ENCODE measurements at regions not wholly inside any gene's neighbourhood (a gene's known extent, or its start where the extent isn't known, plus 50 kb on each side); places are given as distances from the start of the nearest gene placed in this dataset.
A peak's percentile ranks its signal among the peaks of the same experiment; 100 is the strongest.
"Not testable (repeated sequence)": the region's sequence is repeated elsewhere in the genome, so short reads cannot be mapped to it uniquely, and the experiment has no call there.

DNA sequence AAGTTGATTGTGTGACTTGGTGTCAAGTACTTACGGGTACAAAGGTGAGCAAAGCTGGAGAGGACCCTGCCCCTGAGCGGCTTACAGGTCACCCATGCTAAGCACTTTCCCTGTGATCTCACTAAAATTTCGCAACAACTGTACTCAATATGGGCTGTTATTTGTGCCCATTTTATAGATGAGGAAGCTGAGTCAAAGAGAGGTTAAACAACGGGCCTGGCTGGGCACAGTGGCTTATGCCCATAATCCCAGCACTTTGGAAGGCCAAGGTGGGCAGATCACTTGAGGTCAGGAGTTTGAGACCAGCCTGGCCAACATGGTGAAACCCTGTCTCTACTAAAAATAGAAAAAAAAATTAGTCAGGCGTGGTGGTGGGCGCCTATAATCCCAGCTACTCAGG is 67.5 kb upstream of the ARL8B start:
- CTCF ChIA-PET: interaction anchor here (1.1 to 6.0 kb wide), 9 partner anchors 13 to 728 kb away, joined by 3 to 35 read pairs (median 7); partner anchors contain the start of gene BHLHE40
- H3K27me3 Mint-ChIP-seq; H3K27ac Mint-ChIP-seq; H3K9me3 Mint-ChIP-seq; DNase-seq; H3K4me3 Mint-ChIP-seq; H3K36me3 Mint-ChIP-seq (ENCODE audit: low read depth); POLR2A ChIA-PET: not testable (repeated sequence)
- H3K4me1 Mint-ChIP-seq: peaks cover 42% of the 10 kb centered on the region

DNA sequence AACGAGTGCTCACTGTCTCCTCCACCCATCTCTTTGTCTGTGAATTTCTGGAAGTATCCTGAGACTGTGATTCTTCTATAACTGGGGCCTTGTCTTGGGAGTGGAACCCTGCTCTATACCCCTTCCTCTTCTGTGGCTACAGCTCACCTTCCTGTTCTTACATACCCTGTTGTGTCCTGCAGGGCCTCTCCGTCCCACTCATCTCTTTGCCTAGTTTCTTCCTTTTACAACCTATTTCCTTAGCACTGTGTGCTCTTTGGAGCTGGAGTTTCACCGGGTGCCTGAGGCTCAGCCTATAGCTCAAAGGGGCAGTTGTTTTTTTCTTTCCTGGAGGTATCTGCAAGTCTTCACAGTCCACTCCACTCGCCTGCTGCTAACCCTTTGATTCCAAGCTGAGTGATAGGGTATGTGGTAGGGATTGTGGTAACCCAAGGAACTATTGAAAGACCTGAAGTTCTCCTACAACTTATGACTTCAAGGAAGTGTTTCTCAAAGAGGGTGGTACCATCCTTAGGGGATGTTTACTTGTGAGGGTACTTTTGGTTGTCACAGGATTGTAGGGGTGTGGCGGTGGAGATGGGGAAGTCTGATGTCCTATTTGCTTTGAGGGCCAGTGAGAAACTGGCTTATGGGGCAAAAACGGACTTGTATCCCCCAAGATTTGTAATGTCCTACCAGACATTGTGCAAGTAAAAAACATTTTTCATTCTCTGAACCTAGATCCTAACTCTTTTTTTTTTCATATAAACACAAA is 66.6 kb upstream of the ARL8B start:
- POLR2A ChIA-PET: interaction anchor here (0.6 kb wide), 1 partner anchor 11 kb away, joined by 3 read pairs; no protein-coding TSS in a partner anchor
- H3K4me1 Mint-ChIP-seq: peaks cover 42% of the 10 kb centered on the region

DNA sequence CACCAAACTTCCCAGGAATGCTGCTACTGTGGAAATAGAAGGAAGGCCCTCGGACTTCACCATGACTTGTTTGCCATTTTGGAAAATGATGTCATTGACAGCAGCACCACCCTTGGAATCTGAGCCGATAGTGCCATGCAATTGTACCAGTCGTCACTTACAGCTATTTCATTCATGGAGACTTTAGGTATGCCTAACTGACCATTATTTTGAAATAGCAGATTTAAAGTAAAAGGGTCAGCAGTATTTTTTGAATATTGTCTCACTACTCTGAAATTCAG is 66.0 kb upstream of the ARL8B start:
- POLR2A ChIA-PET: no interaction called here
- Mint-ChIP-seq H3K9me3 (no peaks in the 10 kb centered on the region), H3K27ac (no peak overlapping the region), H3K4me1 (peaks cover 41% of the 10 kb centered on the region), H3K27me3 (peaks cover 2% of the 10 kb centered on the region), H3K4me3 (no peak overlapping the region), H3K36me3 (ENCODE audit: low read depth) (no peaks in the 10 kb centered on the region)
- DNase-seq: no peak
- CTCF ChIA-PET: interaction anchor here (0.7 to 6.0 kb wide), 5 partner anchors 39 to 345 kb away, joined by 3 to 35 read pairs (median 7); partner anchors contain the start of gene BHLHE40

More for the DNA sequence above, 66.6 kb upstream of the ARL8B start:
- H3K36me3 Mint-ChIP-seq (ENCODE audit: low read depth): no peaks in the 10 kb centered on the region
- no peak for DNase-seq
- CTCF ChIA-PET: interaction anchor here (0.5 to 6.0 kb wide), 10 partner anchors 14 to 345 kb away, joined by 3 to 35 read pairs (median 6); partner anchors contain the start of gene BHLHE40
- no peaks in the 10 kb centered on the region for H3K9me3 Mint-ChIP-seq
- peaks cover 2% of the 10 kb centered on the region for H3K27me3 Mint-ChIP-seq
- H3K4me3 Mint-ChIP-seq: no peak overlapping the region
- H3K27ac Mint-ChIP-seq: peak overlapping the region; percentile 71

DNA sequence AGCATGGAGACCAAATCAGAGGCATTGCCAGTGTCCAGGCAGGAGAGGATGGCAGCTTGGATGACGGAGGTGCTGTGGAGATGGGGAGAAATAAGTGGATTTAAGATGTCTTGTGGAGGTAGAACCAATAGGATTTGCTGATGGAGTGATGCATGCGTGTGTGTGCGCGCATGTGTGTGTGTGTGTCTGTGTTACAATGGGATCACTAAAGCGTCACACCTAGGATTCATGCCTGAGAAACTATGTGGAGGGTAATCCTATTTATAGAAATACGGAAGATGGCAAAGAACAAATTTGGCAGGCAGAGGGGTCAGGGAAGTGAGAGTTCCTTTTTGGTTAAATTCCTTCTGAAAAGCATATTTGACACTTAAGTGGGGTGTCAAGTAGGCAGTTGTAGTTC is 64.8 kb upstream of the ARL8B start:
- no peak overlapping the region for H3K4me3 Mint-ChIP-seq
- H3K4me1 Mint-ChIP-seq: peaks cover 32% of the 10 kb centered on the region
- no peak overlapping the region for H3K27ac Mint-ChIP-seq
- ChIA-PET CTCF (interaction anchor here (0.6 to 2.7 kb wide), 26 partner anchors 8 to 360 kb away, joined by 3 to 25 read pairs (median 3); partner anchors contain the start of gene BHLHE40), POLR2A (interaction anchor here (0.5 to 1.4 kb wide), 2 partner anchors 77 to 336 kb away, joined by 3 read pairs; no protein-coding TSS in a partner anchor)
- H3K27me3 Mint-ChIP-seq: peaks cover 7% of the 10 kb centered on the region
- H3K9me3 Mint-ChIP-seq: no peaks in the 10 kb centered on the region
- no peak for DNase-seq
- no peaks in the 10 kb centered on the region for H3K36me3 Mint-ChIP-seq (ENCODE audit: low read depth)

DNA sequence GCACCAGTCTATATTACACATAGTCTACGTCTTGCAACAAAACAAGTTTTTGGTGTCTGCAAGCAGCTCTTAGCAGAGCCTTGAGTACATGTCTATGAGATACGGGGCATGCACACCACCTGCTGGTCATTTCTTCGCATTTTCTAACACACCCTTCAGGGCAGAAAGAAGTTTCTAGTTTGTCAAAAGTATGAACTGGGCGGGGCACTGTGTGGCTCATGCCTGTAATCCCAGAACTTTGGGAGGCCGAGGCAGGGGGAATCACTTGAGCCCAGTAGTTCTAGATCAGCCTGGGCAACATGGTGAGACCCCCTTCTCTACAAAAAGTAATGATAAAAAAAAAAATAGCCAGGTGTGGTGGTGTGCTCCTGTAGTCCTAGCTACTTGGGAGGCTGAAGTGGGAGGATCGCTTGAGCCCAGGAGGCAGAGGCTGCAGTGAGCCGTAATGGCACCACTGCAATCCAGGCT is 64.2 kb upstream of the ARL8B start:
- no peak overlapping the region for H3K27ac Mint-ChIP-seq
- H3K36me3 Mint-ChIP-seq (ENCODE audit: low read depth): no peaks in the 10 kb centered on the region
- ChIA-PET CTCF (interaction anchor here (0.6 to 2.7 kb wide), 28 partner anchors 14 to 360 kb away, joined by 3 to 25 read pairs (median 3); partner anchors contain the start of gene BHLHE40), POLR2A (interaction anchor here (0.5 to 1.4 kb wide), 2 partner anchors 78 to 337 kb away, joined by 3 read pairs; no protein-coding TSS in a partner anchor)
- peaks cover 7% of the 10 kb centered on the region for H3K27me3 Mint-ChIP-seq
- peaks cover 26% of the 10 kb centered on the region for H3K4me1 Mint-ChIP-seq
- H3K4me3 Mint-ChIP-seq: no peak overlapping the region
- DNase-seq: peak; percentile 84
- no peaks in the 10 kb centered on the region for H3K9me3 Mint-ChIP-seq

DNA sequence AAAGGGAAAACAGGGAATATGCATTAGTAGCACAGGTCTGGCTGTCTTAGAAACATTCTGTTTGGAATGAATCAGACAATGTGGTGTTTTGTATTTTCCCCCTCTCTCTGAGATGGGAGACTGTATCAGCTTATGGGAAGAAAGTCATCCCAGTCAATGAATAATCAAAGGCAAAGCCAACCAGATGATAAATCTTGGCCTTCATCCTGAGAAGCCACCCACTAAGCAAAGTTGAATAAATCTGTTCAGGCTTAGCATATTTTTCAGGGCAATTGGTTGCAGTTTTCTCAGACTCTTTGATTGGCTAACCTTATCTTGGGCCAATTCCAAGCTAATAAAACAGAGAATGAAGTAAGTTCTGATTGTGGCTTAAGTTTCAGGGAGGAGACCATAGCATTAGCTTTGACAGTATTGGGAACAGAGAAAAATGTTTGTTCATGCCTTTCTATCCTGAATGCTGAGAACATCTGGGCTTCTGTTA is 63.6 kb upstream of the ARL8B start:
- no peak for DNase-seq
- Mint-ChIP-seq H3K4me1 (peaks cover 24% of the 10 kb centered on the region), H3K4me3 (no peak overlapping the region), H3K27me3 (peaks cover 7% of the 10 kb centered on the region), H3K36me3 (ENCODE audit: low read depth) (no peaks in the 10 kb centered on the region), H3K9me3 (no peaks in the 10 kb centered on the region), H3K27ac (no peak overlapping the region)
- ChIA-PET POLR2A (no interaction called here), CTCF (interaction anchor here (0.7 to 2.7 kb wide), 17 partner anchors 12 to 534 kb away, joined by 3 to 19 read pairs (median 6); partner anchors contain the start of gene BHLHE40)

DNA sequence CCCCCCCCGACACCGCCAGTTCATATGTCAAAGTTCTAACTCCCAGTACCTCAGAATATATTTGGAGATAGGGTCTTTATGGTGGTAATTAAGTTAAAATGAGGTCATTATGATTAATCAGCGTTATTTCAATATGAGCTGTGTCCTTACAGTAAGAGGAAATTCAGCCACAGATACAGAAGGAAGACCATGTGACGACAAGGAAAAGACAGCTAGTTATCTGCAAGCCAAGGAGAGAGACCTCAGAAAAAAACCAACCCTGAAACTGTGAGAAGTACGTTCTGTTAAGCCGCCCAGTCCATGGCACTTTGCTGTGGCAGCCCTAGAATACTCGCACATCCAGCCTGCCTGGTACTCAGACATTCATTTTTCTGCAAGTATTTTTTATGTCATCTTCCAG is 62.3 kb upstream of the ARL8B start:
- CTCF ChIA-PET: interaction anchor here (0.6 to 2.7 kb wide), 7 partner anchors 8 to 712 kb away, joined by 3 to 19 read pairs (median 4); no protein-coding TSS in a partner anchor
- Mint-ChIP-seq H3K9me3 (no peaks in the 10 kb centered on the region), H3K4me3 (no peak overlapping the region), H3K27ac (no peak overlapping the region), H3K36me3 (ENCODE audit: low read depth) (no peaks in the 10 kb centered on the region), H3K4me1 (peaks cover 20% of the 10 kb centered on the region), H3K27me3 (peaks cover 7% of the 10 kb centered on the region)
- no peak for DNase-seq
- POLR2A ChIA-PET: no interaction called here

DNA sequence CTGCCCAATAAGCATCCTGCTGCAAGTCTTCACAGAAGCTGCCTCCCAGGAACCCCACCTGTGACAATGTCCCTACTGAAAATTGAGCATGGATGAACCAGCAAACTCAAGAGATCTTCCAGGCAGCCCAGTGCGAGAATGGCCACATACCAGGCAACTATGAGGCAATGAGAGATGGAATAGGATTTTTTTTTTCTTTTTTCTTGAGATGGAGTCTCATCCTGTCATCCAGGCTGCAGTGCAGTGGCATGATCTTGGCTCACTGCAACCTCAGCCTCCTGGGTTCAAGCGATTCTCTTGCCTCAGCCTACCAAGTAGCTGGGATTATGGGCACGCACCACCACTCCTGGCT is 60.9 kb upstream of the ARL8B start:
- Mint-ChIP-seq H3K4me1 (peaks cover 10% of the 10 kb centered on the region), H3K36me3 (ENCODE audit: low read depth) (no peaks in the 10 kb centered on the region), H3K4me3 (no peak overlapping the region), H3K27me3 (peaks cover 7% of the 10 kb centered on the region), H3K27ac (no peak overlapping the region), H3K9me3 (no peaks in the 10 kb centered on the region)
- POLR2A ChIA-PET: no interaction called here
- CTCF ChIA-PET: interaction anchor here (1.1 to 2.4 kb wide), 5 partner anchors 10 to 350 kb away, joined by 3 to 7 read pairs (median 4); no protein-coding TSS in a partner anchor
- no peak for DNase-seq

DNA sequence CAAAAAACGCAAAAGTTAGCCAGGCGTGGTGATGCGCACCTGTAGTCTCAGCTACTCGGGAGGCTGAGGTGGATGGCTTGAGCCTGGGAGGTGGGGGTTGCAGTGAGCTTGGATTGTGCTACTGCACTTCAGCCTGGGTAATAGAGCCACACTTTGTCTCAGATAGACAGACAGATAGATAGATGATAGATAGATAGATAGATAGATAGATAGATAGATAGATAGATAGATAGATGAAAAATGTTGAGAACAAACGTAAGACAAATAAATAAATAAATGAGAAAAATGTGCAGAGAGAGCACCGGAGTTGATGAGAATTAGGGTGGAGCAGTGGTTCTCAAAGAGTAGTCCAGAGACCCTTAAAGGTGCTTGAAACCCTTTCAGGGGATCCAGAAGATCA is 58.4 kb upstream of the ARL8B start:
- H3K9me3 Mint-ChIP-seq: no peaks in the 10 kb centered on the region
- no peak for DNase-seq
- CTCF ChIA-PET: interaction anchor here (0.8 to 2.1 kb wide), 2 partner anchors 352 to 388 kb away, joined by 3 to 10 read pairs; no protein-coding TSS in a partner anchor
- no peaks in the 10 kb centered on the region for H3K4me1 Mint-ChIP-seq
- POLR2A ChIA-PET: no interaction called here
- no peak overlapping the region for H3K27ac Mint-ChIP-seq
- H3K27me3 Mint-ChIP-seq: peaks cover 7% of the 10 kb centered on the region
- H3K36me3 Mint-ChIP-seq (ENCODE audit: low read depth): no peaks in the 10 kb centered on the region
- H3K4me3 Mint-ChIP-seq: no peak overlapping the region

DNA sequence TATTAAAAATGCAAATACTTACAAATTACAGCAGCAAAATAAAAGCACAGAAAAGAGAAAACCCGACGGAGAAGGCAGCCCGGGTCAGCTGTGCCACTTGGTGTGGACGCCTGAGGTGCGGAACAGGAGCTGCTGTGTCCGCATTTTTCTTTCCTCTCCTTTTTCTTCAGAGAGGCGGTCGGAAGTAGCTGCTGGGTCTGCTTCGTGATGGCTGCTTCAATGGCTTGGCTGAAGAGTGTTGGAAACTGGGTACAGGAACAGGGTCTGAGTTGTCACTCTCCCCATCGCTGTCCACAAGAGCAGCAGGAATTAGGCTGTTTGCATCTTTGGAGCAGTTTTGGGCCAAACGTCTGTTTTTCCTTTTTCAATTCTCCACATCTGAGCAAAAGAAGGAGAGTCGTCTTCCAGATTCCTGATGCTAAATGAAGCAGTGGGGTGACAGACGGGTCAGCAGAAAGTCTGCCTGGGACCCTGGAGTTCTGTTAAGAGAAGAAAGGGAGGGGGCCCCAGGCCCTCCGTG is 53.5 kb upstream of the ARL8B start:
- Mint-ChIP-seq H3K27me3 (peaks cover 13% of the 10 kb centered on the region), H3K4me1 (no peaks in the 10 kb centered on the region), H3K36me3 (ENCODE audit: low read depth) (no peaks in the 10 kb centered on the region), H3K27ac (no peak overlapping the region), H3K4me3 (no peak overlapping the region), H3K9me3 (no peaks in the 10 kb centered on the region)
- CTCF ChIA-PET: interaction anchor here (1.0 to 1.4 kb wide), 3 partner anchors 9 to 19 kb away, joined by 3 to 4 read pairs (median 3); no protein-coding TSS in a partner anchor
- no peak for DNase-seq
- POLR2A ChIA-PET: no interaction called here

DNA sequence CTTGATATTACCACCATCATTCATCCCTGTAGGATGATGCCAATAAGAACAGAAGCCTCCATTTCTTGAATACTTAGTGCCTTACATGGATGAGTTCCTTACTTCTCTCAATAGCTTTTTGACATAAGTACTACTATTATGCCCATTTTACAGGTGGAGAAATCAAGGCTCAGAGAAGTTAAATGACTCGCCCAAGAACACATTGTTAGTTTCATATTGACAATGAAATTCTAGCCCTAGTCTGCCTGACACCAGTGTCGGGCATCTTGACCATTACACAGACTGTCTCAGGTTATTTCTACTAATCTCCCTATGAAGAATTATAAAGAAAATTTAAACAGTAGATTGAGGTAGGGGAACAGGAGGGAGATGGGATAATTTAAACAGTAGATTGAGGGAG is 52.5 kb upstream of the ARL8B start:
- ChIA-PET CTCF (interaction anchor here (0.5 to 1.3 kb wide), 4 partner anchors 8 to 563 kb away, joined by 3 read pairs; no protein-coding TSS in a partner anchor), POLR2A (no interaction called here)
- Mint-ChIP-seq H3K27ac (no peak overlapping the region), H3K9me3 (no peaks in the 10 kb centered on the region), H3K4me3 (no peak overlapping the region), H3K36me3 (ENCODE audit: low read depth) (no peaks in the 10 kb centered on the region), H3K4me1 (no peaks in the 10 kb centered on the region), H3K27me3 (peaks cover 13% of the 10 kb centered on the region)
- DNase-seq: no peak

DNA sequence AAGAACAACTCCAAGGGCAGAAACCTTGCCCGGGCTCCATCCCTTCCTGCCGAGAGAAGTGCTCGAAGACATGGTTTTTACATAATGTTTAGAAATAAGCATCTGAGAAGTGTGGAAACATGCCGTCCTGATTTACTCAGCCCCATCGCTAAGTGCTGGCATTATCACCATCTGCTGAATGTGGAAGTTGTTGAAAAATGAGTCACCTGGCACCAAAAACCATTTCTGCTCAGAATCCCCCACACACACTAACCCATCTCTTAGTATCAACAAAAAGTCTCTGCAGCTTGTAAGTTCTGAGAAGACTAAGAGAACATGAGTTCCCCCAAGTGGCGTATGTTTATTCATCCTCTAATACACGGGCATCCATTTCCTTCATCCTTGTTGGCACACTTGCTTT is 51.0 kb upstream of the ARL8B start:
- Mint-ChIP-seq H3K27ac (no peak overlapping the region), H3K9me3 (no peaks in the 10 kb centered on the region), H3K27me3 (peaks cover 13% of the 10 kb centered on the region), H3K4me1 (no peaks in the 10 kb centered on the region), H3K4me3 (no peak overlapping the region), H3K36me3 (ENCODE audit: low read depth) (no peaks in the 10 kb centered on the region)
- CTCF ChIA-PET: interaction anchor here (1.6 kb wide), 1 partner anchor 12 kb away, joined by 3 read pairs; no protein-coding TSS in a partner anchor
- POLR2A ChIA-PET: no interaction called here
- no peak for DNase-seq

Measured in activated CD4-positive, alpha-beta T cell treated with anti-CD3 and anti-CD28 coated beads, Interleukin-2, amount 10 ng/mL, durations not matched to agents 7 days and 5 days (primary cell).